GM10266 (cell line): ENCODE measurements at regions not wholly inside any gene's neighbourhood (a gene's known extent, or its start where the extent isn't known, plus 50 kb on each side); places are given as distances from the start of the nearest gene placed in this dataset.

Source experiments
- DNase-seq: peaks from one replicate; pipeline ENCODE4 v3.0.0; 2012; ENCODE audit errors: extremely low spot score
- CTCF ChIP-seq: IDR thresholded peaks from 2 replicates; pipeline ENCODE4 v1.5.1; 2012; ENCODE audit warnings: mild to moderate bottlenecking, low read depth; ENCODE audit not compliant: control insufficient read depth, insufficient read depth; ENCODE audit errors: missing control alignments

GRCh38 chr1:195958131-195958530, 650.1 kb downstream of the KCNT2 start:
- DNase-seq: no peak
- TF ChIP-seq CTCF: no peak

- no peak for TF ChIP-seq CTCF
- no peak for DNase-seq
Observed at GRCh38 chr1:195956845-195957244, 651.4 kb downstream of the KCNT2 start.

- DNase-seq: no peak
- TF ChIP-seq CTCF: no peak
Observed at GRCh38 chr1:195954848-195955247, 653.4 kb downstream of the KCNT2 start.

GRCh38 chr1:195951313-195951712, 656.9 kb downstream of the KCNT2 start:
- no peak for DNase-seq
- no peak for TF ChIP-seq CTCF

- DNase-seq: no peak
- TF ChIP-seq CTCF: no peak
Observed at GRCh38 chr1:195948123-195948895, 659.9 kb downstream of the KCNT2 start.

GRCh38 chr1:195946500-195946899, 661.7 kb downstream of the KCNT2 start:
- no peak for DNase-seq
- no peak for TF ChIP-seq CTCF

- DNase-seq: no peak
- TF ChIP-seq CTCF: no peak
Observed at GRCh38 chr1:195941795-195942194, 666.4 kb downstream of the KCNT2 start.
